Fibroblast of skin of abdomen (primary cell): ENCODE measurements at regions not wholly inside any gene's neighbourhood (a gene's known extent, or its start where the extent isn't known, plus 50 kb on each side); places are given as distances from the start of the nearest gene placed in this dataset.

Source experiments
- DNase-seq: peaks from one replicate; pipeline ENCODE4 v3.0.0-alpha.2; 2013

- DNase-seq: peak; percentile 79
Observed at GRCh38 chr3:102084006-102084405, 234.7 kb downstream of the NFKBIZ start.

GRCh38 chr3:102084704-102085103, 235.4 kb downstream of the NFKBIZ start:
- DNase-seq: no peak

- peak; percentile 46 for DNase-seq
Observed at GRCh38 chr3:102085431-102086176, 236.3 kb downstream of the NFKBIZ start.

GRCh38 chr3:102087236-102087635, 237.9 kb downstream of the NFKBIZ start:
- DNase-seq: no peak

- no peak for DNase-seq
Observed at GRCh38 chr3:102089239-102089638, 239.9 kb downstream of the NFKBIZ start.

- DNase-seq: peak; percentile 94
Observed at GRCh38 chr3:102089904-102090720, 240.8 kb downstream of the NFKBIZ start.

GRCh38 chr3:102090721-102091045, 241.4 kb downstream of the NFKBIZ start:
- DNase-seq: peak; percentile 70

GRCh38 chr3:102091358-102091757, 242.0 kb downstream of the NFKBIZ start:
- no peak for DNase-seq

- DNase-seq: peak; percentile 71
Observed at GRCh38 chr3:102092617-102093466, 243.5 kb downstream of the NFKBIZ start.

GRCh38 chr3:102094506-102094905, 245.2 kb downstream of the NFKBIZ start:
- no peak for DNase-seq

GRCh38 chr3:102095383-102095782, 246.1 kb downstream of the NFKBIZ start:
- DNase-seq: no peak

- DNase-seq: no peak
Observed at GRCh38 chr3:102096066-102096465, 246.8 kb downstream of the NFKBIZ start.

- DNase-seq: no peak
Observed at GRCh38 chr3:102098130-102098885, 249.0 kb downstream of the NFKBIZ start.

GRCh38 chr3:102099913-102100312, 250.6 kb downstream of the NFKBIZ start:
- DNase-seq: no peak

GRCh38 chr3:102102394-102102793, 253.1 kb downstream of the NFKBIZ start:
- no peak for DNase-seq

GRCh38 chr3:102104033-102104432, 254.7 kb downstream of the NFKBIZ start:
- DNase-seq: no peak

- DNase-seq: no peak
Observed at GRCh38 chr3:102105193-102105592, 255.9 kb downstream of the NFKBIZ start.

GRCh38 chr3:102106416-102107097, 257.2 kb downstream of the NFKBIZ start:
- DNase-seq: peak; percentile 51

GRCh38 chr3:102112704-102113230, 263.5 kb downstream of the NFKBIZ start:
- DNase-seq: no peak

GRCh38 chr3:102113421-102114041, 264.2 kb downstream of the NFKBIZ start:
- no peak for DNase-seq
